ENCODE measurements at regions not wholly inside any gene's neighbourhood (a gene's known extent, or its start where the extent isn't known, plus 50 kb on each side); places are given as distances from the start of the nearest gene placed in this dataset.

DNA sequence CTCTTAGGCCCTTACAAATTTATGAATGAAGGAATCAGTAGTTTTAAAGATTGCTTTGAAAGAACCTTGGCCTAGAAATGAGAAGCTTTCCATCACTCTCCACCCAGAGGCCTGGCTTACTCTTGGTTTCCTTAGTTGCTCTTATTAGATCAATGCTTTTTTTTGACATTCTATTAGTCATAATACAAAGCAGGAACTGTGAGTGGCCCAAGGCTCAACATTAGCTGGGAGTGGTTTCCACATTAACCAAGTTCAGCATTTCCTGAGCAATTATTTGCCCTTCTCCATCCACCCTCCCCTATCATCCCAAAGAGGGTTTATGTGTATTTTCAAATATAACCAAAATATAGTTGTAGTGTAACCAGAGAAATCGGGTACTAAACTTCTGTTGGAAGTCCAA lies 103.4 kb upstream of the FAM204A start:
- TF ChIP-seq, protein P1, sequence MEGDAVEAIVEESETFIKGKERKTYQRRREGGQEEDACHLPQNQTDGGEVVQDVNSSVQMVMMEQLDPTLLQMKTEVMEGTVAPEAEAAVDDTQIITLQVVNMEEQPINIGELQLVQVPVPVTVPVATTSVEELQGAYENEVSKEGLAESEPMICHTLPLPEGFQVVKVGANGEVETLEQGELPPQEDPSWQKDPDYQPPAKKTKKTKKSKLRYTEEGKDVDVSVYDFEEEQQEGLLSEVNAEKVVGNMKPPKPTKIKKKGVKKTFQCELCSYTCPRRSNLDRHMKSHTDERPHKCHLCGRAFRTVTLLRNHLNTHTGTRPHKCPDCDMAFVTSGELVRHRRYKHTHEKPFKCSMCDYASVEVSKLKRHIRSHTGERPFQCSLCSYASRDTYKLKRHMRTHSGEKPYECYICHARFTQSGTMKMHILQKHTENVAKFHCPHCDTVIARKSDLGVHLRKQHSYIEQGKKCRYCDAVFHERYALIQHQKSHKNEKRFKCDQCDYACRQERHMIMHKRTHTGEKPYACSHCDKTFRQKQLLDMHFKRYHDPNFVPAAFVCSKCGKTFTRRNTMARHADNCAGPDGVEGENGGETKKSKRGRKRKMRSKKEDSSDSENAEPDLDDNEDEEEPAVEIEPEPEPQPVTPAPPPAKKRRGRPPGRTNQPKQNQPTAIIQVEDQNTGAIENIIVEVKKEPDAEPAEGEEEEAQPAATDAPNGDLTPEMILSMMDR (IDR thresholded peaks at IDR 0.05): no peak
- TF ChIP-seq KAT7 (CRISPR knock-in tag; IDR thresholded peaks at IDR 0.05; ENCODE audit: borderline replicate concordance) (no peak), MAX (CRISPR knock-in tag; IDR thresholded peaks at IDR 0.05) (no peak), ZBTB21 (CRISPR knock-in tag; IDR thresholded peaks at IDR 0.05; ENCODE audit: borderline replicate concordance) (no peak)
